ENCODE measurements at regions not wholly inside any gene's neighbourhood (a gene's known extent, or its start where the extent isn't known, plus 50 kb on each side); places are given as distances from the start of the nearest gene placed in this dataset.

DNA sequence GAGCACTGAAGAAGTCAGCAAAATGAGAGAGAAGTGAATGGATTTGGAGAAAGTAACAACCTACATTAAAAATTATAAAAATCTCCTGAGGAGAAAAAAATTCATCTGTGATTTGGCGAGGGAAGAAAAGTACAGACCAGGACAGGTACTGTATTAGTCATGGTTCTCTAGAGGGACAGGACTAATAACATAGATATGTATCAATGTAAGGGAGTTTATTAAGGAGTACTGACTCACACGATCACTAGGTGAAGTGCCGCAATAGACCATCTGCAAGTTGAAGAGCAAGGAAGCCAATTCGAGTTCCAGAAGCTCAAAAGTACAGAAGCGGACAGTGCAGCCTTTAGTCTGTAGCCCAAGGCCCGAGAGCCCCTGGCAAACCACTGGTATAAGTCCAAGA is 1004.4 kb upstream of the ALCAM start:
- no peak for TF ChIP-seq CTCF (IDR thresholded peaks at IDR 0.05)
- no peak for TF ChIP-seq POLR2A (IDR thresholded peaks at IDR 0.05)

Measured in body of pancreas (tissue), 4 donors.